Calu3 (cell line): ENCODE measurements at regions not wholly inside any gene's neighbourhood (a gene's known extent, or its start where the extent isn't known, plus 50 kb on each side); places are given as distances from the start of the nearest gene placed in this dataset.

Experiments
- BruUV-seq: library from RNA; stranded (reverse); fragments of 400-500 nt; replicated peaks from 2 replicates; lab custom pipeline; 2021; lab: Mats Ljungman, UMichigan
- CTCF ChIA-PET: fragments of 300-600 bp; sonication (Branson Sonifier 250); formaldehyde crosslinking; loops from one replicate; lab custom pipeline; 2022; ENCODE audit warnings: antibody characterized with exemption; lab: Charles Lee
- DNase-seq: peaks from one replicate; pipeline ENCODE4 v3.0.0; 2022
- H3K27ac Mint-ChIP-seq: one replicate; pipeline ENCODE4 v1.8.0; 2022; ENCODE audit warnings: mixed read lengths; ENCODE audit not compliant: unreplicated experiment
- H3K27me3 Mint-ChIP-seq: one replicate; pipeline ENCODE4 v1.8.0; 2022; ENCODE audit warnings: mixed read lengths; ENCODE audit not compliant: unreplicated experiment
- H3K36me3 Mint-ChIP-seq: one replicate; pipeline ENCODE4 v1.8.0; 2022; ENCODE audit warnings: mild to moderate bottlenecking, moderate library complexity, mixed read lengths; ENCODE audit not compliant: insufficient read depth, unreplicated experiment
- H3K4me1 Mint-ChIP-seq: one replicate; pipeline ENCODE4 v1.8.0; 2022; ENCODE audit warnings: mild to moderate bottlenecking, low read depth, mixed read lengths; ENCODE audit not compliant: unreplicated experiment
- H3K4me3 Mint-ChIP-seq: one replicate; pipeline ENCODE4 v1.8.0; 2022; ENCODE audit warnings: mild to moderate bottlenecking, low read depth, moderate library complexity, mixed read lengths; ENCODE audit not compliant: unreplicated experiment
- H3K9me3 Mint-ChIP-seq: one replicate; pipeline ENCODE4 v1.8.0; 2022; ENCODE audit warnings: low read depth, mixed read lengths; ENCODE audit not compliant: unreplicated experiment
- CTCF ChIP-seq: fragments of 200-600 bp; IDR thresholded peaks from one replicate; pipeline ENCODE4 v1.8.0; 2022; ENCODE audit warnings: antibody characterized with exemption; ENCODE audit not compliant: unreplicated experiment
- intact Hi-C: fragments of 100-400 bp; cut with micrococcal nuclease; formaldehyde crosslinking; loops from one replicate; pipeline ENCODE4 v1.10.0; 2022; ENCODE audit not compliant: unreplicated experiment

- BruUV-seq, result no TSS peak
- TF ChIP-seq CTCF, result no peak
These were observed 246.1 kb downstream of the ZIC1 start for GRCh38 chr3:147655236-147655635.

GRCh38 chr3:147656023-147656422 is 246.9 kb downstream of the ZIC1 start:
- Mint-ChIP-seq H3K27ac (no peak overlapping the region), H3K4me3 (no peak overlapping the region), H3K9me3 (no peaks in the 10 kb centered on the region), H3K27me3 (no peaks in the 10 kb centered on the region), H3K4me1 (no peaks in the 10 kb centered on the region), H3K36me3 (no peaks in the 10 kb centered on the region)
- peak; percentile 32 for DNase-seq
- no peak for TF ChIP-seq CTCF
- intact Hi-C loops, result no loop called here
- CTCF ChIA-PET, result interaction anchor here (1.2 kb wide), 1 partner anchor 10 kb away, joined by 5 read pairs; no protein-coding TSS in a partner anchor
- no TSS peak for BruUV-seq

More at GRCh38 chr3:147655236-147655635, 246.1 kb downstream of the ZIC1 start:
- Mint-ChIP-seq H3K27me3 (no peaks in the 10 kb centered on the region), H3K36me3 (no peaks in the 10 kb centered on the region), H3K4me1 (no peaks in the 10 kb centered on the region), H3K4me3 (no peak overlapping the region), H3K9me3 (no peaks in the 10 kb centered on the region), H3K27ac (no peak overlapping the region)
- no peak for DNase-seq
- intact Hi-C loops, result no loop called here
- CTCF ChIA-PET, result interaction anchor here (0.5 to 1.2 kb wide), 6 partner anchors 9 to 339 kb away, joined by 4 to 7 read pairs (median 4); no protein-coding TSS in a partner anchor

- no peaks in the 10 kb centered on the region for H3K36me3 Mint-ChIP-seq
- H3K9me3 Mint-ChIP-seq, result no peaks in the 10 kb centered on the region
- BruUV-seq, result no TSS peak
- no peak overlapping the region for H3K27ac Mint-ChIP-seq
- CTCF ChIA-PET, result no interaction called here
- no peak overlapping the region for H3K4me3 Mint-ChIP-seq
- TF ChIP-seq CTCF, result no peak
- H3K4me1 Mint-ChIP-seq, result no peaks in the 10 kb centered on the region
- DNase-seq, result no peak
- no peaks in the 10 kb centered on the region for H3K27me3 Mint-ChIP-seq
- intact Hi-C loops, result no loop called here
These were observed 252.8 kb downstream of the ZIC1 start for GRCh38 chr3:147661916-147662315.

GRCh38 chr3:147662705-147663104 is 253.5 kb downstream of the ZIC1 start:
- no peak for DNase-seq
- no peak overlapping the region for H3K4me3 Mint-ChIP-seq
- BruUV-seq, result no TSS peak
- H3K36me3 Mint-ChIP-seq, result no peaks in the 10 kb centered on the region
- intact Hi-C loops, result no loop called here
- no peaks in the 10 kb centered on the region for H3K4me1 Mint-ChIP-seq
- CTCF ChIA-PET, result no interaction called here
- H3K27me3 Mint-ChIP-seq, result no peaks in the 10 kb centered on the region
- no peak overlapping the region for H3K27ac Mint-ChIP-seq
- TF ChIP-seq CTCF, result no peak
- H3K9me3 Mint-ChIP-seq, result no peaks in the 10 kb centered on the region
